ENCODE measurements at regions not wholly inside any gene's neighbourhood (a gene's known extent, or its start where the extent isn't known, plus 50 kb on each side); places are given as distances from the start of the nearest gene placed in this dataset.

DNA sequence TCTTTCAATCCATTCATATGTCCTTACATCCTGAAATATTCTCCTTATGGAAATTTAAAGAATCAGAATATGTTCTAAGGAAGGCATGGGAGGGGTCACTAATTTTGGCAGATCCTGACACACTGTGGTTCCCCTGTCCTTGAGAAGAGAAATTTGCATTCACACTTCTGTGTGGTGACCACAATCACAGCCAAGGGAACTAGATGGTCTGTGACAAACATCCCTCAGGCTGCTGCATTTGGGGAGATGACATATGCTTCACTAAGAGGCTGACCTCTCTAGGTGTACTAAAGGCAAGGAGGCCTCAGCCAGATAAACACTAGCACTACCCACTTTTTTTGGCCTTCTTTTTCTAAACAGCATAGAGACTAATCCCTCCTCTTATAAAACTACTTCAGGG, 129.6 kb downstream of the MREG start:
- H3K27me3 ChIP-seq (ENCODE audit: control insufficient read depth in 4 of 4, insufficient read depth in 4 of 4, low read length in 3 of 4): no peaks in the 10 kb centered on the region
- H3K27ac ChIP-seq (ENCODE audit: low read depth in 1 of 2, low read length in 2 of 2): no peak overlapping the region
- DNase-seq (ENCODE audit: low spot score): no peak
- no peak overlapping the region for H3K4me3 ChIP-seq (ENCODE audit: low read depth in 1 of 3, low read length in 3 of 3)
- H3K36me3 ChIP-seq (ENCODE audit: control insufficient read depth in 4 of 4, insufficient read depth in 3 of 4, low read depth in 1 of 4, low read length in 3 of 4): no peaks in the 10 kb centered on the region
- H3K9ac ChIP-seq (ENCODE audit: low read depth in 1 of 2, low read length in 2 of 2): no peak overlapping the region
- H3K9me3 ChIP-seq (ENCODE audit: control insufficient read depth in 4 of 4, low read length in 3 of 4): no peaks in the 10 kb centered on the region
- TF ChIP-seq, protein P1, sequence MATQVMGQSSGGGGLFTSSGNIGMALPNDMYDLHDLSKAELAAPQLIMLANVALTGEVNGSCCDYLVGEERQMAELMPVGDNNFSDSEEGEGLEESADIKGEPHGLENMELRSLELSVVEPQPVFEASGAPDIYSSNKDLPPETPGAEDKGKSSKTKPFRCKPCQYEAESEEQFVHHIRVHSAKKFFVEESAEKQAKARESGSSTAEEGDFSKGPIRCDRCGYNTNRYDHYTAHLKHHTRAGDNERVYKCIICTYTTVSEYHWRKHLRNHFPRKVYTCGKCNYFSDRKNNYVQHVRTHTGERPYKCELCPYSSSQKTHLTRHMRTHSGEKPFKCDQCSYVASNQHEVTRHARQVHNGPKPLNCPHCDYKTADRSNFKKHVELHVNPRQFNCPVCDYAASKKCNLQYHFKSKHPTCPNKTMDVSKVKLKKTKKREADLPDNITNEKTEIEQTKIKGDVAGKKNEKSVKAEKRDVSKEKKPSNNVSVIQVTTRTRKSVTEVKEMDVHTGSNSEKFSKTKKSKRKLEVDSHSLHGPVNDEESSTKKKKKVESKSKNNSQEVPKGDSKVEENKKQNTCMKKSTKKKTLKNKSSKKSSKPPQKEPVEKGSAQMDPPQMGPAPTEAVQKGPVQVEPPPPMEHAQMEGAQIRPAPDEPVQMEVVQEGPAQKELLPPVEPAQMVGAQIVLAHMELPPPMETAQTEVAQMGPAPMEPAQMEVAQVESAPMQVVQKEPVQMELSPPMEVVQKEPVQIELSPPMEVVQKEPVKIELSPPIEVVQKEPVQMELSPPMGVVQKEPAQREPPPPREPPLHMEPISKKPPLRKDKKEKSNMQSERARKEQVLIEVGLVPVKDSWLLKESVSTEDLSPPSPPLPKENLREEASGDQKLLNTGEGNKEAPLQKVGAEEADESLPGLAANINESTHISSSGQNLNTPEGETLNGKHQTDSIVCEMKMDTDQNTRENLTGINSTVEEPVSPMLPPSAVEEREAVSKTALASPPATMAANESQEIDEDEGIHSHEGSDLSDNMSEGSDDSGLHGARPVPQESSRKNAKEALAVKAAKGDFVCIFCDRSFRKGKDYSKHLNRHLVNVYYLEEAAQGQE (IDR thresholded peaks at IDR 0.05): no peak
- TF ChIP-seq SP1 (IDR thresholded peaks at IDR 0.05): no peak
- no peaks in the 10 kb centered on the region for H3K4me1 ChIP-seq (ENCODE audit: control insufficient read depth in 4 of 4, insufficient read depth in 4 of 4, low read length in 3 of 4)

DNA sequence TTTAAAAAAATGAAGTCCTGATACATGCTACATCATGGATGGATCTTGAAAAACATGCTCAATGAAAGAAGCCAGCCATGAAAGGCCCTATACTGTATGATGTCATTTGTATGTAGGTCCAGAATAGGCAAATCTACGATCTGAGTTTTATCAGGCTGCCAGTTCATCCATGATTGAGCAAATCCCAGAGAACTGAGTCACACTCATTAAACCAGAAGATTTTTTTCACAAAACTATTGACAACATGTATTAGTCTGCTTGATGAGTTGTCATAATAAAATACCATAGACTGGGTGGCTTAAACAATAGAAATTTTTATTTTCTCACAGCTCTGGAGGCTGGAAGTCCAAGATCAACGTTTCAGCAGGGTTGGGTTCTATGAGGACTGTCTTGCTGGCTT, 130.7 kb downstream of the MREG start:
- no peaks in the 10 kb centered on the region for H3K36me3 ChIP-seq (ENCODE audit: control insufficient read depth in 4 of 4, insufficient read depth in 3 of 4, low read depth in 1 of 4, low read length in 3 of 4)
- TF ChIP-seq FOXA2 (IDR thresholded peaks at IDR 0.05): no peak
- TF ChIP-seq EGR1 (IDR thresholded peaks at IDR 0.05; ENCODE audit: low read depth in 2 of 2): no peak
- TF ChIP-seq HNF4G (IDR thresholded peaks at IDR 0.05): no peak
- TF ChIP-seq, protein P2, sequence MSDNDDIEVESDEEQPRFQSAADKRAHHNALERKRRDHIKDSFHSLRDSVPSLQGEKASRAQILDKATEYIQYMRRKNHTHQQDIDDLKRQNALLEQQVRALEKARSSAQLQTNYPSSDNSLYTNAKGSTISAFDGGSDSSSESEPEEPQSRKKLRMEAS (IDR thresholded peaks at IDR 0.05): no peak
- TF ChIP-seq, protein P1 (IDR thresholded peaks at IDR 0.05): no peak
- no peak for TF ChIP-seq NR2F2 (IDR thresholded peaks at IDR 0.05)
- no peak for TF ChIP-seq HNF4A (conservative IDR thresholded peaks at IDR 0.05)
- TF ChIP-seq, protein P3, sequence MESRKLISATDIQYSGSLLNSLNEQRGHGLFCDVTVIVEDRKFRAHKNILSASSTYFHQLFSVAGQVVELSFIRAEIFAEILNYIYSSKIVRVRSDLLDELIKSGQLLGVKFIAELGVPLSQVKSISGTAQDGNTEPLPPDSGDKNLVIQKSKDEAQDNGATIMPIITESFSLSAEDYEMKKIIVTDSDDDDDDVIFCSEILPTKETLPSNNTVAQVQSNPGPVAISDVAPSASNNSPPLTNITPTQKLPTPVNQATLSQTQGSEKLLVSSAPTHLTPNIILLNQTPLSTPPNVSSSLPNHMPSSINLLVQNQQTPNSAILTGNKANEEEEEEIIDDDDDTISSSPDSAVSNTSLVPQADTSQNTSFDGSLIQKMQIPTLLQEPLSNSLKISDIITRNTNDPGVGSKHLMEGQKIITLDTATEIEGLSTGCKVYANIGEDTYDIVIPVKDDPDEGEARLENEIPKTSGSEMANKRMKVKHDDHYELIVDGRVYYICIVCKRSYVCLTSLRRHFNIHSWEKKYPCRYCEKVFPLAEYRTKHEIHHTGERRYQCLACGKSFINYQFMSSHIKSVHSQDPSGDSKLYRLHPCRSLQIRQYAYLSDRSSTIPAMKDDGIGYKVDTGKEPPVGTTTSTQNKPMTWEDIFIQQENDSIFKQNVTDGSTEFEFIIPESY (IDR thresholded peaks at IDR 0.05): no peak
- no peak overlapping the region for H3K9ac ChIP-seq (ENCODE audit: low read depth in 1 of 2, low read length in 2 of 2)
- H3K4me3 ChIP-seq (ENCODE audit: low read depth in 1 of 3, low read length in 3 of 3): no peak overlapping the region
- no peaks in the 10 kb centered on the region for H3K27me3 ChIP-seq (ENCODE audit: control insufficient read depth in 4 of 4, insufficient read depth in 4 of 4, low read length in 3 of 4)
- H3K4me1 ChIP-seq (ENCODE audit: control insufficient read depth in 4 of 4, insufficient read depth in 4 of 4, low read length in 3 of 4): no peaks in the 10 kb centered on the region
- WGBS: 83% methylated on average over 2 of the region's 2 CpGs
- no peaks in the 10 kb centered on the region for H3K9me3 ChIP-seq (ENCODE audit: control insufficient read depth in 4 of 4, low read length in 3 of 4)
- no peak overlapping the region for H3K27ac ChIP-seq (ENCODE audit: low read depth in 1 of 2, low read length in 2 of 2)
- no peak for DNase-seq (ENCODE audit: low spot score)

Measured in liver (tissue), 7 donors.